CD4-positive, alpha-beta T cell treated with Interleukin-10 for 1 hour (primary cell): ENCODE measurements at regions not wholly inside any gene's neighbourhood (a gene's known extent, or its start where the extent isn't known, plus 50 kb on each side); places are given as distances from the start of the nearest gene placed in this dataset.

Source experiments
- DNase-seq: peaks from one replicate; pipeline ENCODE4 v3.0.0-alpha.2; 2020

DNA sequence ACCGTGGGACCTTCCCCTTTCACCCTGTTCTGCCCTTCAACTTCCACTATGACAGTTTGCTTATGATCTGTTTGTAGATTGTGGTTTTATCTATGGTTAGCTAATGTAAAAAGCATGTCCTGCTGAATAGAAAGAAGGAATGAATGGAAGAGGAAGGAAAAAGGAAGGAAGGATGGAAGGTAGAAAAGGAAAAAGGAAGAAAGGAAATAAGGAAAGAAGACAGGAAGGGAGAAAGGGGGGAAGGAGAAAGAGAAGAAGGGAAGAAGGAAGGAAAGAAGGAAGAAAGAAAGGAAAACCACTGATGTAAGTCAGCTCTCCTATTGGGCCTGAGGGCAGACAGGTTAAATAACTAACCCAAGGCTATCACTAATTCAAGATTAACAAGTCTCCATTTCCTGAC is 319.1 kb upstream of the KLF3 start:
- no peak for DNase-seq

DNA sequence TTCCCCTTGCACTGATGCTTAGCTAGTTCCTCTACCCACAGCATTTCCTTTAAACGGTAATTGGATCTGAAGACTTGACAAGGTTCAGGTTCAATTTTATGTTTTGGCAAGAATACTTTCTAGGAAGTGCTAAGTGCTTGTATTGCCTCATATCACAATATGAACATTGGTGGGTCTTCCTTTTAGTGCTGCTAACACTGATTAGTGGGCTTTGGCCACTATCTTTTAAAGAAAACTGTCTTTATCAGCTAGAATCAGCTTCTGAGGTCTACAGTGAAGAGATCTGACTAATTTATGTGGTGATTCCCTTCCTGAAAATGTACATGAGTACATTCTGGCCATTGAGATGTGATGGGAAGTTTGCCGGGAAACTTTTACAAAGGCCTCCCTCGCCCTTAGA is 316.7 kb upstream of the KLF3 start:
- DNase-seq = no peak

DNA sequence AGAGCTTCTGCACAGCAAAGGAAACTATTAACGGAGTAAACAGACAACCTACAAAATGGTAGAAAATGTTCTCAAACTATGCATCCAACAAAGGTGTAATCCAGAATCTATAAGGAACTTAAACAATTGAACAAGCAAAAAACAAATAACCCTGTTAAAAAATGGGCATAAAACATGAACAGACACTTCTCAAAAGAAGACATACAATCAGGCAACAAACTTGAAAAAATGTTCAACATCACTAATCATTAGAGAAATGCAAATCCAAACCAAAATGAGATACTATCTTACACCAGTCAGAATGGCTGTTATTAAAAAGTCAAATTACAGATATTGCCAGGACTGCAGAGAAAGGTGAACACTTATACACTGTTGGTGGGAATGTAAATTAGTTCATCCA is 309.6 kb upstream of the KLF3 start:
- no peak for DNase-seq

DNA sequence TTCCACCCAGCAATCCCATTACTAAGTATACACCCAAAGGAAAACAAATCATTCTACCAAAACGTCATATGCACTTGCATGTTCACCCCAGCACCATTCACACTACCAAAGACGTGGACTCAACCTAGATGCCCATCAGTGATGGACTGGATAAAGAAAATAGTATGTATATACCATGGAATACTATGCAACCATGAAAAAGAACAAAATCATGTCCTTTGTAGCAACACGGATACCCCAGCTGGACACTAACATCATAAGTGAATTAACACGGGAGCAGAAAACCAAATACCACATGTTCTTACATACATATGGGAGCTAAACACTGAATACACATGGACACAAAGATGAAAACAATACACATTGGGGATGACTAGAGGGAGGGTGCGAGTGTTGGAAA is 309.1 kb upstream of the KLF3 start:
- DNase-seq = no peak

DNA sequence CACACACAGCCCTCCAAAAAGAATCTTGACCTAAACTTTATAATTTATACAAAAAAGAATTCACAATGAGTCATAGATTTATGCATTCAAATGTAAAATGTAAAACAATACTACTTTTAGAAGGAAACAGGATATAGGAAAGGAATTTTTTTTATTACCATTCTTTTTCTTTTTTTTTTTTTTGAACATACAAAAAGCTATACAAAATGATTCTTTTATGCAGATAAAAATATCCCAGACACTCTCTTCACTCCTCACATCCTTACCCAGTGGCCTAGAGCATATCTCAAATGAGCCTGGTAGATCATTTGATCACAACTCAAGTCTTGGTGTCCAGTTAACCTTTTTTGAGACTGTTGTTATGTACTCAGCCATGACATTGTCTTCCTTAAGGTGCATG is 307.3 kb upstream of the KLF3 start:
- no peak for DNase-seq

DNA sequence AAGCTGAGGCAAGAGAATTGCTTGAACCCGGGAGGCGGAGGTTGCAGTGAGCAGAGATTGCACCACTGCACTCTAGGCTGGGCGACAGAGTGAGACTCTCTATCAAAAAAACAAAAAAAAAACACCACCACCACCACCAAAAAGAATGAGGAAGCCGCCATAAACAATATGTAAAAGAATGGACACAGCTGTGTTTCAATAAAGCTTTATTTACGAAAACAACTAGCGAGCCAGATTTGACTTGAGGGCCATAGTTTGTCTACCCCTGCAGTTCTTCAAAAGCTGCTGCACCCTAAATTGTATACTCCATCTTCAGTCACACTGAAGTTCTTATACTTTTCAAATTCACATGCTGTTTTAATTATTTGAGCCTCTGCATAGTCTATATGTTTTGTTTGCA is 306.5 kb upstream of the KLF3 start:
- DNase-seq = no peak

DNA sequence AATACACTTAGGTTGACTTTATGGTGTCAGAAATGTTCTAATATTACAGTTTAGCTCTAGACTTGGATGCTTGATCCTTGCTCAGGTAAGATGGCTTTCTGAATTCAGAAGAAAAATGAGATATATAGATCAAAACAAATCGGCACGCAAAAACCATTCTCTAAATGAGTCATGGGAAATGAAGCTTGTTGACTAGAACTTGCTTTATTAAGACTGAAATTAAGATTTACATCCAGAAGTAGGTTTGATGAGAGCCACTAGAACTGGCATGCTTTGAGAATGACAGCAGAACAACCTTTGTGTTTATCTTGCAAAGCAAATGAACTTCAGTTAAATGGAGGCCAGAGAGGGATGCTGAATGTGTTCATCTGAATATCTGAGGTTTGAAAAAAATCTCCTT is 304.9 kb upstream of the KLF3 start:
- no peak for DNase-seq

DNA sequence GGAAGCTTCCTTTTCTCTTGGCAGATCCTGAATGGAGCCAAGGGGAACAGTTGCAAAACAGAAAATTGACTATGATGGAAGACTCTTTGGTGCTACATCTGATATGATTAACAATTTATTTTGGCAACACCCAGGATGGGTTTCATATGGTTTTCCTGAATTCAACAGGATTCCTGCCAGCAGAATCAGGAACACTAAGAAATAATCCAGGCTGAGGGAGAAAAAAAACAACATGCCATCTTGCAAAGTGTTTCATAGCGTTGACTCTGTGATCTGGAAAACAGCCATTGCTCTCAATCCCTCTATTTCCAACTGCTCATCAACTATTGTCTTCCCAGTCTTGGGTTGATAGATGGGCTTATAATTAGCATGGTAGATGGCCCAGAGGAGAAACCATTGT is 303.8 kb upstream of the KLF3 start:
- DNase-seq = no peak

DNA sequence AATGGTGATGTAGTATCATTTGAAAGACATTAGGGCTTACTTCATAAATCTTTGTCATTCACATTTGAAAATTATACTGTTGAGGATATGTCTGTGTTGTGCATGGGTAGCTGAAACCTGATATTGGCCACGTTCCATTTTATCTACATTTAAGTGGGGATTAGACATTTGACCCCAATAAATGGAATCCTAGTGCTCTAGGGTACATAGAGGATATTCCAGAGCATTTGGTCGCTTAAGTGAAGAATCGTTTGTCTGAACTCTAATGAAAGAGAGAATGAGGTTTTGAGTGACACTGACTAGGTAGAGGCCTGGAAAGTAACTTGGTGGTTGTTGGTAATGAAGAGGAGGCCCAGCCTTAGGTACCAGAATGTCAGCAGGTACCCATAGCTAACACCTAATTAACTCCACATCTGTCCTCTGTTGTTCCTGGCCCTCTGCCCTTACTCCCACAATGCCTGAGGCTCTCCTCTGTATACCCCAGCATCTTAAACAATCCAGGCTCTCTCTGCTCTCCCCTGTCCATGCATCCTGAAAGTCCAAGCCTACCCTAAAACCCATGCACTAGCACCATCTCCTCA is 299.5 kb upstream of the KLF3 start:
- DNase-seq = no peak

DNA sequence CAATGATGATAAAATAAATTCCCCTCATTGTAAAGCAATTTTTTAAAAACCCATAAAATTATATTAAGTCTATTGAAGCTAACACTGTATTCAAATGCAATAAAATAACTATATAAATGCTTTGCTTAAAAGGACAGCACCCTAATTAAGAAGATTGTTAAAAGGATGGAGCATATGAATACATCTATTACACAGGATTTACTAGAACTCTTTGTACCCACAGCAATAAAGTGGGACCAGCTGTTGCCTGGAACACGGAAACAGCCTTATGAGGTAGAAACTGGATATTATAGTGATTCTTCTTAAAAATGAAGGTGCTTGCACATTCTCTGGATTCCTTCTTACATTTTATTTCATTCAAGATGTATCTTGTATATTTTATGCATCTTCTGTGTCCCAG is 298.7 kb upstream of the KLF3 start:
- no peak for DNase-seq

DNA sequence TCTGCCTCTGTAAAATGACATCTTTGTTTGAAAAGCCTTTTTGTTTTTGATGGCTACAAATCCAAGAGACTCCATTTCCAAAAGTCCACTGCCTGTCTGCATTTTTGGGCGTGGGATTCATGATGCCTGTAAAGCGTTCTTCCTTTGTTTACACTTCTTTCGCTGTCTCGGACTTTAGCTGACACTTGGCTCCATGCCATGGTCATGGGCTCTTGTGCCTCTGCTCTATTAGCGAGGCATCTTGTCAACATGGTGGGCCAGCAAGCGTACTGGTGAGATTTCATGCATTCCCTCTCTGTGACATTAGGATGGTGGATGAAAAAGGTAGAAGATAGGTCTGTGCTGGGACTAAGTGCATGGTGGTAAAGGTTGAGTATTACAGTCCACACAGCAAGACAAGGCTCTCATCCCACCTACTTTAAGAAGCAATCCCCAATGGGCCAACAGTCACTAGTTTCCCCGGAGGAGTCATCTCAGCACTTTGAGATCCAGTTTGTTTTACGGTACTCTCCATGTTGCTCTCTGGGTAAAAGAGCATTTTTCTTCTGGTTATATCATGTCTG is 298.2 kb upstream of the KLF3 start:
- no peak for DNase-seq

DNA sequence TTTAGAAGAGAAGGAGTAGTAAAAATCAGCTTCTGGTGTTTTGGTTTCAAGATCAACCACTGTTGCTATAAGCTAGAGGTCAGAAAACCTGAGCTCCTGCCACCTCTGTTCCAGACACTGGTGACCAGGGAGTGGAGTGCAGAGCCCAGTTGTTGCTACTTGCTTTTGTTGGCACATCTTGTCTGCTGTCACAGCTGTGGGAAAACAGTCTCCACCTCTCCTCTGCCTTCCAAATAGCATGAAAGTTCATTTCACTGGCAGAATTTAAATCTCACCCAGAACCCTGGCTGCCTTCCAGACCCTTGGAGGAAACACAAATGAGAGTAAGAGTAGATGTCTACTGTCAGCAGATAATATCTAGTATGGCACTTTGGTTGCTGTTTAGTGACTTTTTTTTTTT is 297.5 kb upstream of the KLF3 start:
- no peak for DNase-seq

DNA sequence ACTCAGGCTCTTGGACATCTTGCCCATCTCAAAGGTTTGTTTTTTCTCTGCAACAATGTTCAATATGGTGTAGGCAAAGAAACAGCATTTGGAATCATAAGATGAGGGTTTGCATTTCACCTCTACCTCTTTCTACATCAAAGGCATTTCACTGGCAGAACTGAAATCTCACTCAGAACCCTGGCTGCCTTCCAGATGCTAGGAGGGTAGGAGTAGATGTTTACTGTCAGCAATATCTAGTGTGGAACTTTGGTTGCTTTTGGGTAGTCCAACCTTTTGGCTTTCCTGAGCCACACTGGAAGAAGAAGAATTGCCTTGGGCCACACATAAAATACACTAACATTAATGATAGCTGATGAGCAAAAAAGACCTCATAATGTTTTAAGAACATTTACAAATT is 297.0 kb upstream of the KLF3 start:
- no peak for DNase-seq

DNA sequence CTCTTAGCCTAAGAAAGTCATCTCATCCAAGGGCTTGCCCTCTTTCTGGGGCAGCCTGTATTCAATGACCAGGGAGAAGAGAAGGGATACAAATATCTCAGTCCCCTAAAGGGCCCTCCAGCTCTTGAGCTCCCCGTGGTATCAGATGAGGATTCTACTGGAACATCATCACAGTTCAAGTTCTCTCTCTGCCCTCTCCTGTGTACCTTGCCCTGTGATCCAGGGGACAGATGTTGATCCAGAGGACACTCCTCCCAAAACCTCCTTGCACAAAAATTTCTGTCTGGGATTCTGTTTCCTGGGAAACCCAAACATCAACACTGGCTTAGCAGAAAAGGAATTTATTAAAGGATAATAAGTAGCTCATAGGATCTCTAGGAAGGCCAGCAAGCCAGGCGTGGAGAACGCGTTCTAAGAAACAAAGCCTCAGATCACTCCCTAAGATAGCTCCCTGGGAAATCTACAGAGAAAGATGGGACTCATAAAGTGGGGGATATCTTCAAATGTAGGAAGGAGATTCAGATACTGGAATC is 296.3 kb upstream of the KLF3 start:
- DNase-seq = no peak

DNA sequence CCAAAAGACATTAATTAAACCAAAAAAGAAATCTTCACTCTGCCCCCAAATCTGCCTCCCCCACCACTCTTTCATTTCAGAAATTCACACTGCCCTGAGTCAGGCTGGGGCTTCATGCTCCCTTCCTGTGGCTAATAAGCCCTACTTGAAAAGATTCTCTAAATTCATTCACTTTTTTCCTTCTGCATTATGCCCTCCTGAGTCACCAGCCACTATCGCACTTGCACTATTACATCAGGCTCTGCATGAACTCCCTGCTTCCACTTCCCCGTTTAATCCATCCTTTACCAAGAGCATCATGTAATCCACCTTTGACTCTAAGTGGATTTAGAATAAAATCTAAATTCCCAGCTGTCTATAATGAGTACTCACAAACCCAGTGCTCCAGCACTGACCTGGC is 295.4 kb upstream of the KLF3 start:
- no peak for DNase-seq

DNA sequence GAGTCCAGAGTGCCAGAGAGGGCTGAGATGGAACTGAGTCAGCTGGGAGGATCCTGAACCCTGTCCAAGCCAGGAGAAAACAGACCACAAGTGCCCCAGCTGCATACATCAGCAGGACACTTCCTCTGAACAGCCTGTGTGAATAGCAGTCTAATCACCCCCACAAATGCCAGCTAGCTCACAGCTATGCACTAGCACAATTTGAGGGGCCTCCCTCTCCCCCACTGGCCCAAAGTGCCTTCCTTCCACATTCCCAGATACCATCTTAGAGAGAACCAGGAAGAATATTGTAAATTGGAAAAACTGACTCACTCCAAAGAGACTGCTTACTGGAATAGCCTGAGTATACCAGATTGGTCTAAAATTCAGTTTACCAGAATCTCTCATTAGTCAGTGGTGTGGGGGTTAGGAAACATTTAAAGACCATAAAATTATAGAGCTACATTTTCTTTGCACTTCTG is 292.6 kb upstream of the KLF3 start:
- DNase-seq = no peak

DNA sequence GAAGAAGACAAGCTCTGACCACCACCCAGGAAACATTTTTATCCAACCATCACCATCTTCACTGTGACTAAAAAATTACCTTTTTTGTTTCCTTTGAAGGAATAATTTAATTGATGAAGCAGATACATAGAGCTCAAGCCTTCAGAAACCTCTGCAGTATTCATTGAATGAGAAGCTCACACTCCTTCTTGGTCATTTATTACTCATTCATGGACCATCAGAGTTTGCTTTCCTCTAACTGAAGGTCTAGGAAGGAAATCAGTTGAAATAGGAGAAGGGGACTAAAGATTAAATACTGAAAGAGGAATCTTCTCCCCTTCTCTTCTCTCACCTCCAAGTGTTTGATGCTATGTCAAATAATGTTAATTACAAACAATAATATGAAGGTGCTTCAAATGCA is 290.6 kb upstream of the KLF3 start:
- DNase-seq = no peak

DNA sequence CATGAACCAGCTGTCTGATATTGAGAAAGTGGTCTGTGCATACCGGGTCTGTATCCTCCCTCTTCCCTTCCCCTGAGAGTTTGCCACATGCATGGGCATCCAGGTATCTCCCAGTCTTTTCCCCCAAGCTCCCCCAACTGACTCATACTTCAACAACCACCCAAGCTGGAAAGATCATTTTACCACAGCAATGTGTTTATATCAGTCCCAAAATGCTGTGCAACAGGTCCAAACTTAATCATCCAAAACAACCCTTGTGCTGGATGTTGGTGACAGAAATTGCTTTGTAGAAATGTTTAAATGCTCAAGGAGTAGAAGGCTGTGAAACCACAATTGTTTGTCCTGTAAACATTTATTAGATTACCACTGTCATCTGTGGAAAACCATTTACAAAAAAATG is 286.8 kb upstream of the KLF3 start:
- DNase-seq = no peak

DNA sequence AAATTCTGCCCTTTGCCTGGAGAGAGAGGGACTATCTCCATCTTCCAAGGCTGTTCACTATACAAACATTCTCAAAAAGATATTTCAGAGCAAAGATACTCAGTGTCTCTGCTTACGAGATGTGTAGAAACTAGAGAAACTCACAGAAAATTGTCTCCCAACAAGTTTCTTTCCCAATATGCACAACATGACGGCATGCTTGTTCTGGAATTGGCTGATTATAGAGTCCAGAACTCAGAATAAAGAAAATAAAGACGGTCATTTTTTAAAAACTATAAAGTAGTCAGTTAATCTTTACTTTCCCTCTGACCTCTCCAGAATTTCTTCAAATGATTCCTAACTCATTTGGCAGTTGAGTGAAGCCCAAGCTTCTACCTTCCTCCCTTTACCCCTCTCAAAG is 285.5 kb upstream of the KLF3 start:
- DNase-seq = no peak

DNA sequence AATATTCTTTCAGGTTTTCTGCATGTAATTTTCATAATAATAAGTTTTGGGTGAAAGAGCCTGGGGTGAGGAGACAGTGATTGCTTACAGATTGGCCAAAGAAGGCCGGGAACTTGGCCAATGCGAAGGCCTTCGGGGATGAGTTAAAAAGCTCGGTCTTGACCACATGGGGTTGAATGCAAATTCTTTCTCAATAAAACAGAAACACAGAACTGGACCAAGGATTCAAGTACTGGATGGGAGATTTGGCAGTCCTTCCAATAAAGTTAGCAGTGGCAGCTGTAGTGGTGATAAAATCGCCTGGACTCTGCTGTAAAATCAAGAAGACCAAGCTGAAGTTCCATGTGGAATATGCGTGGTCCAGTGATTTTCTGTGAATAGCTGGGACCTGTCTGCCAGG is 282.2 kb upstream of the KLF3 start:
- DNase-seq = no peak

DNA sequence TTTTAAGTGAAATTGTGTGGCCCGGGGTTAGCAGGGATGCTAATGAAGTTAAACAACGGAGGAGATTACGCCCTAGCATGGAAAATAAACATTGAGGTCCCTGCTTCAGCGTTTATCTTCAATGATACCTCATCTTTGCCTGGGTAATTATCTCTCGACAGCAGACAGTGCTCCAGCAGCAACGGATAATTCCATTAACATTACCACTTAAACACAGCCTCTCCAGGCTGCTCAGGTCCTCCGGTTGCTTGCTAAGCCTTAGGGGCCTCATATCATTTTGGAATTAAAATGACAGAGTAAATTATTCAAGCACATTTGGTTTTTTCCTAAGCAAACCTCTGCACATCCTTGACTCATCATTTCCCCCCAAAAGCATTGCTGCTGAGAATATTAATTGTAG is 281.5 kb upstream of the KLF3 start:
- no peak for DNase-seq

DNA sequence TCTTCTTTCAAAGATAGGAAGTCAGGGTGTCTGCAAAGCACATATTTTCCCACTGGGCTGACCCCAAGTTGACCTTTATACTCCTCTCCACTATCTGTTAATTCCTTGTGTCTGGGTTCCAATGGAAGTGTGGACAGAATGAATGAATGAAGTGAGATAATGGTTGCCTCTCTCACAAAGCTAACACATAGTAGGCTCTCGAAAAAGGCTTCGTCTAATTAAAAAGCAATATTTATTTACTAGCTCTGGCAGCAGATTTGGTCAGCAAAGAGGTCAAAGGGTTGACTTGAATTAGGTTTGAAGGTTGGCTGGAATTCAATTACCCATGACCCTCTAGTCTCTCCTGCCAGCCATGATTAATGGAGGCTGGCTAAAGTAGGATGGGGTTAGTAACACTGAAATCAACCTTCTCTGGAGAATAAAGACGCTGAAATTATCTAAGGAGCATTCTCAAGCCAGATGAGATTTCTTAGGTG is 280.3 kb upstream of the KLF3 start:
- no peak for DNase-seq

DNA sequence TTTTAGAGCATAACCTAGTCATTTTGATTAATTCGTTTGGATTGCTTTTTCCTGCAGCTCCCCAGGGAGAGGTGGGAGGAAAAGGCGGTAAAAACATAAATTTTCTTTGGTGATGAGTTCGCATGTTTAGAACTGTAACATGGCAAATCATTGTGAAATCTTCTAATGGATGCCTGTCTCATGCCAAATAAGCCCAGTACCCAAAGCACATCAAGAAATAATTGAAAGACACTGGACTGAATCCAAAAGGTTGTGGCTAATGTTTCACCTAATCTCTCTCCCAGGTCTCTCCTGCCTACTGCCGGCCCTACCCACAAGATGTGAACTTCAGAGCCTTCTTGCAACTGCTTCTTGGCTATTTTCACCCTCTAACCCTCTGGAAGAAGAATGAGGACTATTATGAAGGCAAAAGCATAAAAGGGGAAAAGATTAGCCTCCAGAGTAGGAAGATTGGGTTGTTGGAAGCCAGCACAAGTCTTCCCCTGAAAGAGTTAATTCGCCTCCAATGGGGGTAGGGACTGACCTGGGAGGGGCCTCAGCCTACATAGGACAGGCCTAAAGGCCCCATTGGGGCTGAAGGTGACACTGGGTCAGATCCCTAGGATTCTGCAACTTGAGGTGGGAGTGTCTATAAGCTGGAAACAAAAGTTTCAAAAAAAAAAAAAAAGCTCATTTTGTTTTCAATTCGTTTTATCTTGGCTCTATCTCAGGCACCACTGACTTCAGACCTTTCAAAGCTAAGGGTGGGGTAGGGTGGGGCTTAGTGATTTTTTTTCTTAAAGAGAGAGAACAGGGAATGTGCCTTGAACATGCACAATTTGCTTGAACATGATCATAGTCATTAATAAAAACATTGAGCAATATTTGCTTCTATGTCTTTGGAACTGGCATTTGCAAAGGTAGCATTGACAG is 278.6 kb upstream of the KLF3 start:
- DNase-seq = no peak

DNA sequence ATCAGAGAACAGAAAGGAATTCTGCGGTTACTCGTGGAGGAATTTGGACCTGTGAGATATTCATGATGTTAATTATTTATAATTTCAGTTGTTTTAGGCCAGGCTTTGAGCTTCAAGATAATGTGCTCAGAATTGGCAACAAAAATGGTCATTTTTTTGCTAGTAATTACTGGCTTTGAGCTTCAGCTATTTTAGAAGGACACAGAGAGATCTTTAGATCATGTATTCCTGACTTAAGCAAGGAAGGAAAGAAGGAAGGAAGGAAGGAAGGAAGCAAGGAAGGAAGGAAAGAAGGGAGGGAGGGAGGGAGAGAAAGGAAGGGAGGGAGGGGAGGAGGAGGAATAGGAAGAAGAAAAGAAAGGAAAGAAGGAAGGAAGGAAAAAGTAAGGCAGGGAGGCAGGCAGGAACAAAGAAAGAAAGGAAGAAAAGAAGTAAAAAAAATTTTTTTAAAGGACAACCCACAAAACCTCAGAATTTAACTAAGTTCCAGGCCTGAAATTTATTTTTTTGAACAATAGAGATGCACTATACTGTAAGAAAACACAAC is 277.9 kb upstream of the KLF3 start:
- no peak for DNase-seq
